Gastroesophageal sphincter (tissue), 3 donors: ENCODE measurements at regions not wholly inside any gene's neighbourhood (a gene's known extent, or its start where the extent isn't known, plus 50 kb on each side); places are given as distances from the start of the nearest gene placed in this dataset.

Experiments used
- CTCF ChIP-seq, 4 experiments: fragments of 200-600 bp in 2 of 4; fragments of 450-650 bp in 2 of 4; sonication (generic) in 1 of 4; IDR thresholded peaks; one replicate each; pipeline ENCODE4 v1.5.1; 2017 to 2019; ENCODE audit warnings: antibody characterized with exemption in 4 of 4, mild to moderate bottlenecking in 2 of 4, moderate library complexity in 2 of 4
- EP300 ChIP-seq: sonication (generic); formaldehyde crosslinking; IDR thresholded peaks from one replicate; pipeline ENCODE4 v1.6.1; 2017; ENCODE audit warnings: antibody characterized with exemption, mild to moderate bottlenecking
- POLR2A ChIP-seq, 2 donors: fragments of 450-650 bp; IDR thresholded peaks; one replicate each; pipeline ENCODE4 v1.6.1; 2017; ENCODE audit warnings: antibody characterized with exemption in 2 of 2, mild to moderate bottlenecking in 2 of 2, moderate library complexity in 1 of 2
- POLR2AphosphoS5 ChIP-seq: sonication (generic); formaldehyde crosslinking; IDR thresholded peaks from one replicate; pipeline ENCODE4 v1.6.1; 2017; ENCODE audit warnings: antibody characterized with exemption

- TF ChIP-seq POLR2AphosphoS5 (no peak), POLR2A (IDR thresholded peaks at IDR 0.05) (no peak), CTCF (IDR thresholded peaks at IDR 0.05) (no peak), EP300 (no peak)
These were observed 73.9 kb upstream of the CAPRIN1 start for GRCh38 chr11:33977676-33978075.
